HCT116 (cell line): ENCODE measurements at regions not wholly inside any gene's neighbourhood (a gene's known extent, or its start where the extent isn't known, plus 50 kb on each side); places are given as distances from the start of the nearest gene placed in this dataset.

Source experiments
- ATAC-seq: fragments of 200-7000 bp; cut with Tn5 transposase; 2 replicates; pipeline ENCODE4 v1.9.1; 2020; ENCODE audit warnings: mild to moderate bottlenecking, moderate library complexity
- BruUV-seq: library from RNA; stranded (reverse); fragments of 400-500 nt; replicated peaks from 2 replicates; lab custom pipeline; 2021; lab: Mats Ljungman, UMichigan
- CTCF ChIA-PET: fragments of 300-600 bp; sonication (Branson Sonifier 250); formaldehyde crosslinking; loops from one replicate; lab custom pipeline; 2021; ENCODE audit warnings: antibody characterized with exemption; lab: Charles Lee
- POLR2A ChIA-PET: fragments of 300-600, 350-600 bp; sonication (Branson Sonifier 250); formaldehyde crosslinking; loops from one replicate; lab custom pipeline; 2021; ENCODE audit warnings: antibody characterized with exemption; lab: Charles Lee
- RAD21 ChIA-PET, 2 experiments: fragments of 300-600 bp; sonication (Branson Sonifier 250); formaldehyde crosslinking; loops; one replicate each; lab custom pipeline; 2023; ENCODE audit warnings: low total read pairs in 2 of 2; ENCODE audit not compliant: uncharacterized antibody in 2 of 2, unreplicated experiment in 2 of 2, low non-redundant PET in 1 of 2; lab: Charles Lee
- DNase-seq: peaks from one replicate; pipeline ENCODE4 v3.0.0-alpha.2; 2010; ENCODE audit warnings: low read depth, low spot score
- H2AFZ ChIP-seq: fragments of 200-600 bp; shearing (Covaris generic), sonication (generic); 2 replicates; pipeline ENCODE4 v1.6.1; 2017; ENCODE audit warnings: low read depth, mixed run types, mixed read lengths, antibody characterized with exemption, low read length; ENCODE audit not compliant: poor library complexity, severe bottlenecking
- H3K27ac ChIP-seq: 2 replicates; pipeline ENCODE4 v1.5.1; 2012; ENCODE audit warnings: low read depth, low read length
- H3K27me3 ChIP-seq: fragments of 200-600 bp; sonication (generic); 2 replicates; pipeline ENCODE4 v1.6.1; 2016; ENCODE audit warnings: mixed run types, low read length, mixed read lengths; ENCODE audit not compliant: insufficient read depth
- H3K36me3 ChIP-seq, 2 experiments: fragments of 200-500 bp in 1 of 2; fragments of 200-600 bp in 1 of 2; sonication (Bioruptor generic) in 1 of 2; sonication (generic) in 1 of 2; 2 replicates each; pipeline versions ENCODE4 v1.5.1 to v1.6.1; 2014 to 2016; ENCODE audit warnings: low read length in 2 of 2, inconsistent platforms in 1 of 2, mixed read lengths in 1 of 2, mixed run types in 1 of 2; ENCODE audit not compliant: insufficient read depth in 2 of 2, control insufficient read depth in 1 of 2
- H3K4me1 ChIP-seq, 2 experiments: fragments of 200-600 bp in 1 of 2; sonication (generic) in 1 of 2; 2 replicates each; pipeline versions ENCODE4 v1.5.1 to v1.6.1; 2012 to 2017; ENCODE audit warnings: low read length in 2 of 2, inconsistent platforms in 1 of 2, mild to moderate bottlenecking in 1 of 2, mixed read lengths in 1 of 2, mixed run types in 1 of 2, moderate library complexity in 1 of 2; ENCODE audit not compliant: insufficient read depth in 2 of 2, control insufficient read depth in 1 of 2
- H3K4me2 ChIP-seq: fragments of 200-600 bp; sonication (generic); 2 replicates; pipeline ENCODE4 v1.6.1; 2017; ENCODE audit warnings: mixed run types, low read length, mixed read lengths
- H3K4me3 ChIP-seq, 2 experiments: fragments of 200-600 bp in 1 of 2; sonication (generic) in 1 of 2; replicated peaks in 1 of 2; 2 replicates each; pipeline ENCODE4 v1.5.1; 2011 to 2016; ENCODE audit warnings: low read length in 2 of 2, control low read depth in 1 of 2, low read depth in 1 of 2, mild to moderate bottlenecking in 1 of 2, mixed read lengths in 1 of 2, mixed run types in 1 of 2
- H3K79me2 ChIP-seq: fragments of 200-600 bp; sonication (generic); 2 replicates; pipeline ENCODE4 v1.6.1; 2017; ENCODE audit warnings: mild to moderate bottlenecking, mixed run types, low read length, moderate library complexity, mixed read lengths; ENCODE audit not compliant: insufficient read depth
- H3K9ac ChIP-seq: fragments of 200-600 bp; sonication (generic); 2 replicates; pipeline ENCODE4 v1.6.1; 2016; ENCODE audit warnings: low read length, mixed read lengths
- H3K9me2 ChIP-seq: fragments of 200-600 bp; sonication (generic), shearing (Covaris generic); 2 replicates; pipeline ENCODE4 v1.6.1; 2017; ENCODE audit warnings: mixed run types, mild to moderate bottlenecking, moderate library complexity; ENCODE audit not compliant: insufficient read depth
- H3K9me3 ChIP-seq, 2 experiments: fragments of 200-500 bp in 1 of 2; fragments of 200-600 bp in 1 of 2; sonication (Bioruptor generic) in 1 of 2; sonication (generic) in 1 of 2; 2 replicates each; pipeline ENCODE4 v1.6.1; 2014 to 2017; ENCODE audit warnings: low read length in 2 of 2, mixed read lengths in 2 of 2, inconsistent platforms in 1 of 2, low read depth in 1 of 2, mild to moderate bottlenecking in 1 of 2, mixed run types in 1 of 2, moderate library complexity in 1 of 2; ENCODE audit not compliant: control insufficient read depth in 1 of 2, insufficient read depth in 1 of 2
- H4K20me1 ChIP-seq: fragments of 200-600 bp; sonication (generic), shearing (Covaris generic); 2 replicates; pipeline ENCODE4 v1.6.1; 2017; ENCODE audit warnings: mixed run types, mild to moderate bottlenecking, moderate library complexity; ENCODE audit not compliant: insufficient read depth
- ATF3 ChIP-seq: IDR thresholded peaks from 2 replicates; pipeline ENCODE4 v1.6.1; 2012
- EGR1 ChIP-seq: IDR thresholded peaks from 2 replicates; pipeline ENCODE4 v1.6.1; 2012; ENCODE audit warnings: low read depth
- ELF1 ChIP-seq: IDR thresholded peaks from 2 replicates; pipeline ENCODE4 v1.6.1; 2012; ENCODE audit warnings: low read depth, borderline replicate concordance
- EZH2 ChIP-seq: fragments of 200-600 bp; sonication (generic); IDR thresholded peaks from 2 replicates; pipeline ENCODE4 v1.6.1; 2017; ENCODE audit warnings: antibody characterized with exemption, mixed run types
- FOSL1 ChIP-seq: IDR thresholded peaks from 2 replicates; pipeline ENCODE4 v1.6.1; 2012; ENCODE audit warnings: low read depth
- JUND ChIP-seq: IDR thresholded peaks from 2 replicates; pipeline ENCODE4 v1.6.1; 2012
- MAX ChIP-seq: IDR thresholded peaks from 2 replicates; pipeline ENCODE4 v1.6.1; 2012
- POLR2A ChIP-seq: IDR thresholded peaks from 2 replicates; pipeline ENCODE4 v1.7.0; 2011; ENCODE audit warnings: borderline replicate concordance; ENCODE audit not compliant: insufficient read depth, insufficient read length; ENCODE audit errors: extremely low read depth
- RAD21 ChIP-seq: IDR thresholded peaks from 2 replicates; pipeline ENCODE4 v1.6.1; 2012; ENCODE audit warnings: low read depth, mild to moderate bottlenecking
- SIN3A ChIP-seq: IDR thresholded peaks from 2 replicates; pipeline ENCODE4 v1.6.1; 2012; ENCODE audit warnings: low read depth
- SP1 ChIP-seq: IDR thresholded peaks from 2 replicates; pipeline ENCODE4 v1.6.1; 2012; ENCODE audit warnings: low read depth
- SRF ChIP-seq: IDR thresholded peaks from 2 replicates; pipeline ENCODE4 v1.6.1; 2012; ENCODE audit warnings: low read depth
- TCF7L2 ChIP-seq: IDR thresholded peaks from 2 replicates; pipeline ENCODE4 v1.7.0; 2011; ENCODE audit warnings: borderline replicate concordance, inconsistent platforms; ENCODE audit not compliant: insufficient read depth, insufficient read length; ENCODE audit errors: extremely low read depth
- ZBTB33 ChIP-seq: IDR thresholded peaks from 2 replicates; pipeline ENCODE4 v1.6.1; 2011; ENCODE audit warnings: mild to moderate bottlenecking, low read length, moderate library complexity; ENCODE audit not compliant: insufficient replicate concordance; ENCODE audit errors: extremely low read depth
- ZFX ChIP-seq: fragments of 450-650 bp; IDR thresholded peaks from 2 replicates; pipeline ENCODE4 v1.6.1; 2017
- ZNF274 ChIP-seq: fragments of 200-500 bp; sonication (Bioruptor generic); IDR thresholded peaks from 2 replicates; pipeline ENCODE4 v1.6.1; 2014; ENCODE audit warnings: mild to moderate bottlenecking, low read depth, low read length, inconsistent platforms
- intact Hi-C: fragments of 100-400 bp; cut with micrococcal nuclease; formaldehyde crosslinking; loops from 2 replicates; pipeline ENCODE4 v1.10.0; 2022

GRCh38 chr2:215692387-215693079 is 256.7 kb upstream of the FN1 start:
- ChIA-PET RAD21 (no interaction called here), CTCF (no interaction called here), POLR2A (no interaction called here)
- TF ChIP-seq SRF = no peak
- TF ChIP-seq RAD21 = no peak
- TF ChIP-seq EGR1 = no peak
- no peak for TF ChIP-seq POLR2A
- TF ChIP-seq JUND = no peak
- no peak for TF ChIP-seq TCF7L2
- no peaks in the 10 kb centered on the region for H3K9me3 ChIP-seq
- no peak overlapping the region for H3K9ac ChIP-seq
- intact Hi-C loops = no loop called here
- no peak overlapping the region for H3K4me3 ChIP-seq
- no peaks in the 10 kb centered on the region for H3K27me3 ChIP-seq
- ATAC-seq (no peak), DNase-seq (no peak)
- H3K79me2 ChIP-seq = no peaks in the 10 kb centered on the region
- BruUV-seq = no TSS peak
- H3K4me1 ChIP-seq = no peaks in the 10 kb centered on the region
- H3K9me2 ChIP-seq = no peaks in the 10 kb centered on the region
- no peak overlapping the region for H2AFZ ChIP-seq
- no peak overlapping the region for H3K27ac ChIP-seq
- H4K20me1 ChIP-seq = no peaks in the 10 kb centered on the region
- no peaks in the 10 kb centered on the region for H3K36me3 ChIP-seq
- H3K4me2 ChIP-seq = no peak overlapping the region

GRCh38 chr2:215691346-215691745 is 255.5 kb upstream of the FN1 start:
- no peaks in the 10 kb centered on the region for H3K9me3 ChIP-seq
- intact Hi-C loops = no loop called here
- no peak overlapping the region for H2AFZ ChIP-seq
- no peaks in the 10 kb centered on the region for H3K36me3 ChIP-seq
- H3K4me3 ChIP-seq = no peak overlapping the region
- no peaks in the 10 kb centered on the region for H3K27me3 ChIP-seq
- ATAC-seq (no peak), DNase-seq (no peak)
- RAD21 ChIA-PET = no interaction called here
- H3K4me1 ChIP-seq = no peaks in the 10 kb centered on the region
- CTCF ChIA-PET = no interaction called here
- H3K4me2 ChIP-seq = no peak overlapping the region
- POLR2A ChIA-PET = no interaction called here
- no peak overlapping the region for H3K27ac ChIP-seq
- H3K79me2 ChIP-seq = no peaks in the 10 kb centered on the region
- H4K20me1 ChIP-seq = no peaks in the 10 kb centered on the region
- no peaks in the 10 kb centered on the region for H3K9me2 ChIP-seq
- H3K9ac ChIP-seq = no peak overlapping the region
- no peak for TF ChIP-seq ZNF274
- TF ChIP-seq JUND = no peak
- no peak for TF ChIP-seq FOSL1
- TF ChIP-seq ATF3 = no peak
- TF ChIP-seq SP1 = no peak
- TF ChIP-seq ZBTB33 = no peak
- no peak for TF ChIP-seq EZH2
- TF ChIP-seq MAX = no peak
- TF ChIP-seq TCF7L2 = no peak
- no peak for TF ChIP-seq SIN3A
- no peak for TF ChIP-seq EGR1
- TF ChIP-seq ZFX = no peak
- TF ChIP-seq RAD21 = no peak
- TF ChIP-seq ELF1 = no peak
- no TSS peak for BruUV-seq
